ENCODE measurements at regions not wholly inside any gene's neighbourhood (a gene's known extent, or its start where the extent isn't known, plus 50 kb on each side); places are given as distances from the start of the nearest gene placed in this dataset.

GRCh38 chr1:200479816-200480215 is 70.0 kb upstream of the ZNF281 start:
- TF ChIP-seq SIN3A (IDR thresholded peaks at IDR 0.05; ENCODE audit: low read depth) (no peak), ATF3 (IDR thresholded peaks at IDR 0.05) (no peak), YY1 (IDR thresholded peaks at IDR 0.05; ENCODE audit: extremely low read depth, insufficient replicate concordance, low read depth, low read length) (no peak), EGR1 (IDR thresholded peaks at IDR 0.05; ENCODE audit: low read depth) (no peak), CBX3 (IDR thresholded peaks at IDR 0.05; ENCODE audit: low read depth) (no peak), ZBTB33 (IDR thresholded peaks at IDR 0.05; ENCODE audit: extremely low read depth, insufficient replicate concordance, low read length) (no peak), ZNF274 (IDR thresholded peaks at IDR 0.05; ENCODE audit: low read depth, low read length) (no peak), MAX (IDR thresholded peaks at IDR 0.05) (no peak), POLR2AphosphoS5 (IDR thresholded peaks at IDR 0.05; ENCODE audit: low read depth, low read length) (no peak), RAD21 (IDR thresholded peaks at IDR 0.05; ENCODE audit: low read depth) (no peak)
- TF ChIP-seq, protein P1, sequence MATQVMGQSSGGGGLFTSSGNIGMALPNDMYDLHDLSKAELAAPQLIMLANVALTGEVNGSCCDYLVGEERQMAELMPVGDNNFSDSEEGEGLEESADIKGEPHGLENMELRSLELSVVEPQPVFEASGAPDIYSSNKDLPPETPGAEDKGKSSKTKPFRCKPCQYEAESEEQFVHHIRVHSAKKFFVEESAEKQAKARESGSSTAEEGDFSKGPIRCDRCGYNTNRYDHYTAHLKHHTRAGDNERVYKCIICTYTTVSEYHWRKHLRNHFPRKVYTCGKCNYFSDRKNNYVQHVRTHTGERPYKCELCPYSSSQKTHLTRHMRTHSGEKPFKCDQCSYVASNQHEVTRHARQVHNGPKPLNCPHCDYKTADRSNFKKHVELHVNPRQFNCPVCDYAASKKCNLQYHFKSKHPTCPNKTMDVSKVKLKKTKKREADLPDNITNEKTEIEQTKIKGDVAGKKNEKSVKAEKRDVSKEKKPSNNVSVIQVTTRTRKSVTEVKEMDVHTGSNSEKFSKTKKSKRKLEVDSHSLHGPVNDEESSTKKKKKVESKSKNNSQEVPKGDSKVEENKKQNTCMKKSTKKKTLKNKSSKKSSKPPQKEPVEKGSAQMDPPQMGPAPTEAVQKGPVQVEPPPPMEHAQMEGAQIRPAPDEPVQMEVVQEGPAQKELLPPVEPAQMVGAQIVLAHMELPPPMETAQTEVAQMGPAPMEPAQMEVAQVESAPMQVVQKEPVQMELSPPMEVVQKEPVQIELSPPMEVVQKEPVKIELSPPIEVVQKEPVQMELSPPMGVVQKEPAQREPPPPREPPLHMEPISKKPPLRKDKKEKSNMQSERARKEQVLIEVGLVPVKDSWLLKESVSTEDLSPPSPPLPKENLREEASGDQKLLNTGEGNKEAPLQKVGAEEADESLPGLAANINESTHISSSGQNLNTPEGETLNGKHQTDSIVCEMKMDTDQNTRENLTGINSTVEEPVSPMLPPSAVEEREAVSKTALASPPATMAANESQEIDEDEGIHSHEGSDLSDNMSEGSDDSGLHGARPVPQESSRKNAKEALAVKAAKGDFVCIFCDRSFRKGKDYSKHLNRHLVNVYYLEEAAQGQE (IDR thresholded peaks at IDR 0.05; ENCODE audit: low read depth): no peak
- Histone ChIP-seq H4K20me1 (ENCODE audit: insufficient read depth) (no peaks in the 10 kb centered on the region), H3K4me1 (ENCODE audit: control insufficient read depth in 1 of 2, insufficient read depth in 2 of 2, low read length in 2 of 2) (peaks cover 10 to 18% of the 10 kb centered on the region in 2 experiments; a peak in 3 of 4 replicates), H3K27ac (ENCODE audit: low read depth, low read length) (no peak overlapping the region), H3K36me3 (ENCODE audit: control insufficient read depth in 1 of 2, insufficient read depth in 2 of 2, low read length in 2 of 2) (no peaks in the 10 kb centered on the region), H3K9me2 (ENCODE audit: insufficient read depth) (no peaks in the 10 kb centered on the region), H2AFZ (ENCODE audit: low read depth, low read length, poor library complexity, severe bottlenecking) (no peak overlapping the region), H3K9ac (ENCODE audit: low read length) (no peak overlapping the region), H3K27me3 (ENCODE audit: insufficient read depth, low read length) (no peaks in the 10 kb centered on the region), H3K4me3 (replicated peaks in 1 of 2; ENCODE audit: low read depth in 1 of 2, low read length in 2 of 2) (no peak overlapping the region), H3K79me2 (ENCODE audit: insufficient read depth, low read length) (no peaks in the 10 kb centered on the region), H3K4me2 (ENCODE audit: low read length) (no peak overlapping the region), H3K9me3 (ENCODE audit: control insufficient read depth in 1 of 2, insufficient read depth in 1 of 2, low read depth in 1 of 2, low read length in 2 of 2) (no peaks in the 10 kb centered on the region)
- no peak for ATAC-seq
- POLR2A ChIA-PET: no interaction called here
- DNase-seq (ENCODE audit: low read depth, low spot score): no peak
- intact Hi-C loops (cut with micrococcal nuclease): loop anchor here (10.0 kb wide), 1 partner anchor 345 kb away; no protein-coding TSS in a partner anchor
- CTCF ChIA-PET: no interaction called here
- BruUV-seq (replicated peaks): no TSS peak
- RAD21 ChIA-PET (ENCODE audit: low non-redundant PET in 1 of 2, low total read pairs in 2 of 2, uncharacterized antibody in 2 of 2, unreplicated experiment in 2 of 2): no interaction called here

All from HCT116 (cell line).